ENCODE measurements at regions not wholly inside any gene's neighbourhood (a gene's known extent, or its start where the extent isn't known, plus 50 kb on each side); places are given as distances from the start of the nearest gene placed in this dataset.

GRCh38 chr1:102640872-102641271, 467.4 kb downstream of the COL11A1 start:
- H3K9me3 Mint-ChIP-seq, result no peaks in the 10 kb centered on the region
- CTCF ChIA-PET, result no interaction called here
- POLR2A ChIA-PET, result no interaction called here
- DNase-seq, result no peak
- H3K4me1 Mint-ChIP-seq (ENCODE audit: low read depth), result no peaks in the 10 kb centered on the region
- no peak overlapping the region for H3K4me3 Mint-ChIP-seq
- intact Hi-C loops (cut with micrococcal nuclease), result no loop called here
- no peak overlapping the region for H3K27ac Mint-ChIP-seq
- H3K36me3 Mint-ChIP-seq, result no peaks in the 10 kb centered on the region
- no peaks in the 10 kb centered on the region for H3K27me3 Mint-ChIP-seq

DNA sequence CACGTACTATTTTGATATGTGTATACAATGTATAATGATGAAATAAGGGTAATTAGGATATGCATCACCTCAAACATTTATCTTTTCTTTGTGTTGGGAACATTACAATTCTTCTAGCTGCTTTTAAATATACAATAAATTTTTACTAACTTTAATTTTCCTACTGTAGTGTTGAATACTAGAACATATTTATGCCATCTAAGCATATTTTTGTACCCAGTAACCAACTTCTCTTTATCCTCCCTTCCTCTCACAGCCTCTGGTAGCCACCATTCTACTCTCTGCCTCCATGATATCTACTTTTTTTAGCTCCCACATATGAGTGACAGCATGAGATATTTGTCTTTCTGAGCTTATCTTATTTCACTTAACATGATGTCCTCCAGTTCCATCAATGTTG, 468.0 kb downstream of the COL11A1 start:
- Mint-ChIP-seq H3K4me1 (ENCODE audit: low read depth) (no peaks in the 10 kb centered on the region), H3K27ac (no peak overlapping the region), H3K27me3 (no peaks in the 10 kb centered on the region), H3K36me3 (no peaks in the 10 kb centered on the region), H3K9me3 (no peaks in the 10 kb centered on the region), H3K4me3 (no peak overlapping the region)
- DNase-seq, result no peak
- ChIA-PET POLR2A (no interaction called here), CTCF (no interaction called here)
- intact Hi-C loops (cut with micrococcal nuclease), result no loop called here

GRCh38 chr1:102631691-102632090, 476.6 kb downstream of the COL11A1 start:
- no peak overlapping the region for H3K4me3 Mint-ChIP-seq
- ChIA-PET CTCF (no interaction called here), POLR2A (no interaction called here)
- intact Hi-C loops (cut with micrococcal nuclease), result no loop called here
- no peaks in the 10 kb centered on the region for H3K27me3 Mint-ChIP-seq
- no peaks in the 10 kb centered on the region for H3K9me3 Mint-ChIP-seq
- no peak for DNase-seq
- H3K36me3 Mint-ChIP-seq, result no peaks in the 10 kb centered on the region
- no peaks in the 10 kb centered on the region for H3K4me1 Mint-ChIP-seq (ENCODE audit: low read depth)
- no peak overlapping the region for H3K27ac Mint-ChIP-seq

GRCh38 chr1:102630041-102630440, 478.3 kb downstream of the COL11A1 start:
- H3K4me3 Mint-ChIP-seq, result no peak overlapping the region
- H3K36me3 Mint-ChIP-seq, result no peaks in the 10 kb centered on the region
- intact Hi-C loops (cut with micrococcal nuclease), result no loop called here
- no peaks in the 10 kb centered on the region for H3K4me1 Mint-ChIP-seq (ENCODE audit: low read depth)
- no peak for DNase-seq
- H3K27me3 Mint-ChIP-seq, result no peaks in the 10 kb centered on the region
- H3K9me3 Mint-ChIP-seq, result no peaks in the 10 kb centered on the region
- ChIA-PET CTCF (no interaction called here), POLR2A (no interaction called here)
- no peak overlapping the region for H3K27ac Mint-ChIP-seq

GRCh38 chr1:102628109-102628613, 480.2 kb downstream of the COL11A1 start:
- H3K27ac Mint-ChIP-seq, result no peak overlapping the region
- no peak for DNase-seq
- intact Hi-C loops (cut with micrococcal nuclease), result no loop called here
- ChIA-PET POLR2A (no interaction called here), CTCF (no interaction called here)
- H3K27me3 Mint-ChIP-seq, result no peaks in the 10 kb centered on the region
- H3K4me1 Mint-ChIP-seq (ENCODE audit: low read depth), result no peaks in the 10 kb centered on the region
- H3K4me3 Mint-ChIP-seq, result no peak overlapping the region
- no peaks in the 10 kb centered on the region for H3K36me3 Mint-ChIP-seq
- no peaks in the 10 kb centered on the region for H3K9me3 Mint-ChIP-seq

DNA sequence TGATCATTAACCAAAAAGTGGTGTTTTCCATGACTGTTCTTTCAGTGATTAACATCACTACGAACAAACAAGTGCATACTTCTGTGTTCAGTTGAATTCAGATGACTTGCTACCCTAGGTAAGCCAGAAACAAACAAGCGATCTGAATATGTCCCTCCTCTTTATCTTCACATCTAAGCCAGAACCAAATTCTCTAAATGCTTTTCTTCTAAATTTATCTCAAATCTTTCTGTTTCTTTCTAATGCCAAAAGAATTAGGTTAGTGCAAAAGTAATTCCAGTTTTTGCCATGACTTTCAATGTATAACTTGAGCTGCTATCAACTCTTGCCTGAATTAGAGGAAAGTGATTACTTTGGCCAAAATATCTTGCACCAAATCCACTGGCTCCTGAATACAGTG, 481.2 kb downstream of the COL11A1 start:
- ChIA-PET POLR2A (no interaction called here), CTCF (no interaction called here)
- Mint-ChIP-seq H3K27ac (no peak overlapping the region), H3K9me3 (no peaks in the 10 kb centered on the region), H3K36me3 (no peaks in the 10 kb centered on the region), H3K27me3 (no peaks in the 10 kb centered on the region), H3K4me3 (no peak overlapping the region), H3K4me1 (ENCODE audit: low read depth) (no peaks in the 10 kb centered on the region)
- DNase-seq, result no peak
- intact Hi-C loops (cut with micrococcal nuclease), result no loop called here

GRCh38 chr1:102615896-102616295, 492.4 kb downstream of the COL11A1 start:
- H3K27me3 Mint-ChIP-seq, result no peaks in the 10 kb centered on the region
- peaks cover 22% of the 10 kb centered on the region for H3K9me3 Mint-ChIP-seq
- CTCF ChIA-PET, result no interaction called here
- no peak overlapping the region for H3K4me3 Mint-ChIP-seq
- POLR2A ChIA-PET, result no interaction called here
- DNase-seq, result no peak
- intact Hi-C loops (cut with micrococcal nuclease), result no loop called here
- no peak overlapping the region for H3K27ac Mint-ChIP-seq
- no peaks in the 10 kb centered on the region for H3K4me1 Mint-ChIP-seq (ENCODE audit: low read depth)
- no peaks in the 10 kb centered on the region for H3K36me3 Mint-ChIP-seq

GRCh38 chr1:102595106-102595505, 513.2 kb downstream of the COL11A1 start:
- CTCF ChIA-PET, result no interaction called here
- Mint-ChIP-seq H3K9me3 (peaks cover 2% of the 10 kb centered on the region), H3K27ac (no peak overlapping the region)

DNA sequence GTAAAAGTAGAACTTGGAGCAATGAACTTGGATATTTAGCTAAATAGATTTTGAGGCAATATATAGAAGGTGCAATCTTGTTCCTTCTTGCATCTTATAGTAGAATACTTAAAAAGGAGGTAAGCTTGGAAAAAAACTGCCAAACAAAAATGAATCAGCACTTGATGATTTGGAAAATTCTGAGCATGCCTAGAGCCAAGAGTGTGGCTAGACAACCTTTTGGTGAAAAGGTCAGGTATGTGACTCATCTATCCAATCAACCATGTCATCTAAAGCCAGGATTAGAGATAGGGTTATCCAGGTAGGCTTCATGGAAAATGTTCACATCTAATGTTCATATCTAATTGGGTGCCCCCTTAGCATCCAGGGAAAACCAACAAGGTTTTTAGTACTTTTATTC, 515.0 kb downstream of the COL11A1 start:
- H3K9me3 Mint-ChIP-seq, result peaks cover 2% of the 10 kb centered on the region
- H3K27me3 Mint-ChIP-seq, result no peaks in the 10 kb centered on the region
- no peaks in the 10 kb centered on the region for H3K4me1 Mint-ChIP-seq (ENCODE audit: low read depth)
- ChIA-PET POLR2A (no interaction called here), CTCF (no interaction called here)
- no peak overlapping the region for H3K27ac Mint-ChIP-seq
- no peak overlapping the region for H3K4me3 Mint-ChIP-seq
- H3K36me3 Mint-ChIP-seq, result no peaks in the 10 kb centered on the region
- intact Hi-C loops (cut with micrococcal nuclease), result no loop called here
- DNase-seq, result no peak

More at GRCh38 chr1:102595106-102595505, 513.2 kb downstream of the COL11A1 start:
- Mint-ChIP-seq H3K36me3 (no peaks in the 10 kb centered on the region), H3K4me3 (no peak overlapping the region), H3K27me3 (no peaks in the 10 kb centered on the region), H3K4me1 (ENCODE audit: low read depth) (no peaks in the 10 kb centered on the region)
- no peak for DNase-seq
- intact Hi-C loops (cut with micrococcal nuclease), result no loop called here
- POLR2A ChIA-PET, result no interaction called here

GRCh38 chr1:102588536-102588935, 519.8 kb downstream of the COL11A1 start:
- CTCF ChIA-PET, result no interaction called here

GRCh38 chr1:102586022-102586421, 522.3 kb downstream of the COL11A1 start:
- H3K27me3 Mint-ChIP-seq, result no peaks in the 10 kb centered on the region
- H3K4me1 Mint-ChIP-seq (ENCODE audit: low read depth), result no peaks in the 10 kb centered on the region
- ChIA-PET CTCF (no interaction called here), POLR2A (no interaction called here)
- peaks cover 4% of the 10 kb centered on the region for H3K9me3 Mint-ChIP-seq
- DNase-seq, result no peak
- no peaks in the 10 kb centered on the region for H3K36me3 Mint-ChIP-seq
- H3K4me3 Mint-ChIP-seq, result no peak overlapping the region
- no peak overlapping the region for H3K27ac Mint-ChIP-seq
- intact Hi-C loops (cut with micrococcal nuclease), result no loop called here

More at GRCh38 chr1:102588536-102588935, 519.8 kb downstream of the COL11A1 start:
- DNase-seq, result no peak
- Mint-ChIP-seq H3K27me3 (no peaks in the 10 kb centered on the region), H3K4me1 (ENCODE audit: low read depth) (no peaks in the 10 kb centered on the region), H3K9me3 (peaks cover 2% of the 10 kb centered on the region), H3K27ac (no peak overlapping the region), H3K36me3 (no peaks in the 10 kb centered on the region), H3K4me3 (no peak overlapping the region)
- intact Hi-C loops (cut with micrococcal nuclease), result no loop called here
- POLR2A ChIA-PET, result no interaction called here

GRCh38 chr1:102580806-102581205, 527.5 kb downstream of the COL11A1 start:
- ChIA-PET POLR2A (no interaction called here), CTCF (no interaction called here)
- H3K9me3 Mint-ChIP-seq, result peaks cover 2% of the 10 kb centered on the region
- H3K27ac Mint-ChIP-seq, result no peak overlapping the region
- no peaks in the 10 kb centered on the region for H3K4me1 Mint-ChIP-seq (ENCODE audit: low read depth)
- H3K36me3 Mint-ChIP-seq, result no peaks in the 10 kb centered on the region
- intact Hi-C loops (cut with micrococcal nuclease), result no loop called here
- H3K4me3 Mint-ChIP-seq, result no peak overlapping the region
- DNase-seq, result no peak
- H3K27me3 Mint-ChIP-seq, result no peaks in the 10 kb centered on the region

- CTCF ChIA-PET, result no interaction called here
- peaks cover 7% of the 10 kb centered on the region for H3K9me3 Mint-ChIP-seq
- no peak overlapping the region for H3K4me3 Mint-ChIP-seq
- intact Hi-C loops (cut with micrococcal nuclease), result no loop called here
- H3K36me3 Mint-ChIP-seq, result no peaks in the 10 kb centered on the region
- POLR2A ChIA-PET, result no interaction called here
- H3K4me1 Mint-ChIP-seq (ENCODE audit: low read depth), result no peaks in the 10 kb centered on the region
- no peak for DNase-seq
- H3K27ac Mint-ChIP-seq, result no peak overlapping the region
- H3K27me3 Mint-ChIP-seq, result no peaks in the 10 kb centered on the region
Observed at GRCh38 chr1:102578804-102579203, 529.5 kb downstream of the COL11A1 start.

DNA sequence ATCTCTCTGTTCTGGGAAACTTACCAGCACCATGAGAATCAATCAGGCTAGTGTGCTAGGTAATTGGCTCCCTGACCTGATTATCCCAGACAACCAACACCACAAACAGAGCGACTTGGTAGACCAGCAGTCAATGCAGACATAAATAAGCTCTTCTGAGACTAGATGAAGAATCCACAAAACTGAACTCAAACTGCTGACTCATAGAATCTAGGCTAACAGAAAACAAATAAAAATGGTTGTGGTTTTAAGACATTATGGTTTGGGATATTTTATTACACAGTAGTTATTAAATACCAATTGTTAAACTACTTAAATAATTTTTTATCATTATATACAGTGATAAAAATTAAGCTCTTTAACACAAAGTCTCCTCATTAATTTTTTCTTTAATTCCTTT, 535.7 kb downstream of the COL11A1 start:
- no peaks in the 10 kb centered on the region for H3K4me1 Mint-ChIP-seq (ENCODE audit: low read depth)
- intact Hi-C loops (cut with micrococcal nuclease), result no loop called here
- peaks cover 5% of the 10 kb centered on the region for H3K9me3 Mint-ChIP-seq
- H3K27ac Mint-ChIP-seq, result no peak overlapping the region
- ChIA-PET POLR2A (no interaction called here), CTCF (no interaction called here)
- no peak for DNase-seq
- H3K36me3 Mint-ChIP-seq, result no peaks in the 10 kb centered on the region
- H3K27me3 Mint-ChIP-seq, result no peaks in the 10 kb centered on the region
- H3K4me3 Mint-ChIP-seq, result no peak overlapping the region

All from activated CD4-positive, alpha-beta memory T cell treated with anti-CD3 and anti-CD28 coated beads for 36 hours (primary cell).